ENCODE measurements at regions not wholly inside any gene's neighbourhood (a gene's known extent, or its start where the extent isn't known, plus 50 kb on each side); places are given as distances from the start of the nearest gene placed in this dataset.
"Not testable (repeated sequence)": the region's sequence is repeated elsewhere in the genome, so short reads cannot be mapped to it uniquely, and the experiment has no call there.

- Histone ChIP-seq H3K4me3 (ENCODE audit: low read length) (no peak overlapping the region), H3K36me3 (ENCODE audit: control insufficient read depth, insufficient read depth, low read length) (no peaks in the 10 kb centered on the region), H3K27me3 (ENCODE audit: control insufficient read depth, insufficient read depth, low read length) (no peaks in the 10 kb centered on the region), H3K27ac (ENCODE audit: low read length) (no peak overlapping the region), H3K9me3 (replicated peaks; ENCODE audit: control insufficient read depth, low read depth, low read length) (peaks cover 4% of the 10 kb centered on the region), H3K4me1 (ENCODE audit: control insufficient read depth, insufficient read depth, low read length) (no peaks in the 10 kb centered on the region)
- no peak for DNase-seq
- WGBS (ENCODE audit: insufficient coverage), result no CpG with 5 or more reads among the region's 4 CpGs
Measured at GRCh38 chr13:66237411-66238062, 992.6 kb downstream of the PCDH9 start.

GRCh38 chr13:66234159-66234558 is 996.0 kb downstream of the PCDH9 start:
- Histone ChIP-seq H3K9me3 (replicated peaks; ENCODE audit: control insufficient read depth, low read depth, low read length) (peaks cover 4% of the 10 kb centered on the region), H3K27me3 (ENCODE audit: control insufficient read depth, insufficient read depth, low read length) (no peaks in the 10 kb centered on the region), H3K36me3 (ENCODE audit: control insufficient read depth, insufficient read depth, low read length) (no peaks in the 10 kb centered on the region), H3K27ac (ENCODE audit: low read length) (no peak overlapping the region), H3K4me3 (ENCODE audit: low read length) (no peak overlapping the region), H3K4me1 (ENCODE audit: control insufficient read depth, insufficient read depth, low read length) (no peaks in the 10 kb centered on the region)
- no peak for DNase-seq
- WGBS (ENCODE audit: insufficient coverage), result 83% methylated on average over 1 of the region's 1 CpG

GRCh38 chr13:66231958-66232357 is 998.2 kb downstream of the PCDH9 start:
- WGBS (ENCODE audit: insufficient coverage), result no CpG with 5 or more reads among the region's 6 CpGs
- not testable (repeated sequence) for H3K27ac ChIP-seq (ENCODE audit: low read length); H3K4me1 ChIP-seq (ENCODE audit: control insufficient read depth, insufficient read depth, low read length)

DNA sequence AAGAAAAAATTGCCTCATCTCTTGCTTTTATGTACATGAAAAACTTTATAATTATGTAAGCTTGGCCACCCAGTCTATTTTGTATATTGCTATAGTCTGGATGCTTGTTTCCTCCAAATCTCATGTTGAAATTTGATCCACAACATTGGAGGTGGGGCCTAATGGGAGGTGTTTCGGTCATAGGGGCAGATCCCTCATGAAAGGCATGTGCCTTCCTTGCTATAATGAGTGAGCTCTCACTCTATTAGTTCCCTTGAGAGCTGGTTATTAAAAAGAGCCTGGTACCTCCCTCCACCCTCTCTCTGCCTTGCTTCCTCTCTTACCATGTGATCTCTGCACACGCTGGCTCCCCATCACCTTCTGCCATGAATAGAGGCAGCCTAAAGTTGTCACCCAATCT is 1005.1 kb downstream of the PCDH9 start:
- H3K9me3 ChIP-seq (replicated peaks; ENCODE audit: control insufficient read depth, low read depth, low read length), result no peaks in the 10 kb centered on the region
- DNase-seq, result no peak
- H3K36me3 ChIP-seq (ENCODE audit: control insufficient read depth, insufficient read depth, low read length), result no peaks in the 10 kb centered on the region
- no peak overlapping the region for H3K4me3 ChIP-seq (ENCODE audit: low read length)
- no peaks in the 10 kb centered on the region for H3K27me3 ChIP-seq (ENCODE audit: control insufficient read depth, insufficient read depth, low read length)
- H3K27ac ChIP-seq (ENCODE audit: low read length), result no peak overlapping the region
- no peaks in the 10 kb centered on the region for H3K4me1 ChIP-seq (ENCODE audit: control insufficient read depth, insufficient read depth, low read length)
- WGBS (ENCODE audit: insufficient coverage), result 50% methylated on average over 1 of the region's 2 CpGs

More at GRCh38 chr13:66231958-66232357, 998.2 kb downstream of the PCDH9 start:
- H3K36me3 ChIP-seq (ENCODE audit: control insufficient read depth, insufficient read depth, low read length); H3K4me3 ChIP-seq (ENCODE audit: low read length); H3K9me3 ChIP-seq (replicated peaks; ENCODE audit: control insufficient read depth, low read depth, low read length); H3K27me3 ChIP-seq (ENCODE audit: control insufficient read depth, insufficient read depth, low read length); DNase-seq: not testable (repeated sequence)

- H3K4me1 ChIP-seq (ENCODE audit: control insufficient read depth, insufficient read depth, low read length), result no peaks in the 10 kb centered on the region
- no peaks in the 10 kb centered on the region for H3K36me3 ChIP-seq (ENCODE audit: control insufficient read depth, insufficient read depth, low read length)
- H3K27me3 ChIP-seq (ENCODE audit: control insufficient read depth, insufficient read depth, low read length), result no peaks in the 10 kb centered on the region
- no peak overlapping the region for H3K4me3 ChIP-seq (ENCODE audit: low read length)
- H3K27ac ChIP-seq (ENCODE audit: low read length), result no peak overlapping the region
- WGBS (ENCODE audit: insufficient coverage), result no CpG with 5 or more reads among the region's 2 CpGs
- no peak for DNase-seq
- no peaks in the 10 kb centered on the region for H3K9me3 ChIP-seq (replicated peaks; ENCODE audit: control insufficient read depth, low read depth, low read length)
Measured at GRCh38 chr13:66224663-66225062, 1005.5 kb downstream of the PCDH9 start.

- H3K4me1 ChIP-seq (ENCODE audit: control insufficient read depth, insufficient read depth, low read length), result no peaks in the 10 kb centered on the region
- H3K9me3 ChIP-seq (replicated peaks; ENCODE audit: control insufficient read depth, low read depth, low read length), result no peaks in the 10 kb centered on the region
- DNase-seq, result no peak
- WGBS (ENCODE audit: insufficient coverage), result no CpG with 5 or more reads among the region's 4 CpGs
- no peak overlapping the region for H3K27ac ChIP-seq (ENCODE audit: low read length)
- no peak overlapping the region for H3K4me3 ChIP-seq (ENCODE audit: low read length)
- no peaks in the 10 kb centered on the region for H3K36me3 ChIP-seq (ENCODE audit: control insufficient read depth, insufficient read depth, low read length)
- no peaks in the 10 kb centered on the region for H3K27me3 ChIP-seq (ENCODE audit: control insufficient read depth, insufficient read depth, low read length)
Measured at GRCh38 chr13:66222926-66223325, 1007.2 kb downstream of the PCDH9 start.

DNA sequence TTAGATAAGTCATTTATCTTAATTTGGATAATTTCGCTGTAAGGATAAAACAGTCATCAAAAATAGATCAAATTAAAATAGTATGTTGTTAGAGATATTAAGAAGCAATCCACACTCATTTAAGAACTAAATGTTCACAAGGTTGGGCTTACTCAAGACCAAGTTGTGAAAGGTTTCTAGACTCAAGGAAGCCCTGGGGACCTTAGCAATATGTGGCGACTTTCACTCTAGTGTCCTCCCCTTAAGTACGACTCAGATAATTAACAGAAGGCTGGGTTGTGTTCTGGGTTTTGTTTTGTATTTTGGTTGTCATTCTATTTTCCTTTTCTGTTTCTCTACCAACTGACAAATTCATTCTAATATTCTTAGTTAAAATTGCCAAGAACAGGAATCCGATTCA is 1008.0 kb downstream of the PCDH9 start:
- no peaks in the 10 kb centered on the region for H3K4me1 ChIP-seq (ENCODE audit: control insufficient read depth, insufficient read depth, low read length)
- no CpG with 5 or more reads among the region's 4 CpGs for WGBS (ENCODE audit: insufficient coverage)
- no peaks in the 10 kb centered on the region for H3K9me3 ChIP-seq (replicated peaks; ENCODE audit: control insufficient read depth, low read depth, low read length)
- H3K36me3 ChIP-seq (ENCODE audit: control insufficient read depth, insufficient read depth, low read length), result no peaks in the 10 kb centered on the region
- no peaks in the 10 kb centered on the region for H3K27me3 ChIP-seq (ENCODE audit: control insufficient read depth, insufficient read depth, low read length)
- DNase-seq, result no peak
- no peak overlapping the region for H3K4me3 ChIP-seq (ENCODE audit: low read length)
- no peak overlapping the region for H3K27ac ChIP-seq (ENCODE audit: low read length)

GRCh38 chr13:66219506-66219905 is 1010.6 kb downstream of the PCDH9 start:
- no CpG with 5 or more reads among the region's 1 CpG for WGBS (ENCODE audit: insufficient coverage)
- no peaks in the 10 kb centered on the region for H3K4me1 ChIP-seq (ENCODE audit: control insufficient read depth, insufficient read depth, low read length)

DNA sequence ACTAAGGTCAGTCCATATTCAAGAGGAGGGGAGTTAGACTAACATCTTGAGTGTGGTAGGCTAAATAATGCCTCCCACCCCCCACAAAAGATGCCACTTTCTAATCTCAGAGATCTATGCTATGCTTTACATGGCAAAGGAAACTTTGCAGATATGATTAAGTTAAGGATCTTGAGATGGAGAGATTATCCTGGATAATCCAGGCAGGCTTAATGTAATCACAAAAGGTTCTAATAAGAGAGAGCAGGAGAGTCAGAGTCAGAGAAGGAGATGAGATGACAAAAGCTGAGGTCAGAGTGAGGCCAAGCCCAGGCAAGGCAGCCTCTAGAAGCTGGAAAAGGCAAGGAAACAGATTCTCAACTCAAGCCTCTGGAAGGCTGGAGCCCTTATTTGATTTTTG is 1011.6 kb downstream of the PCDH9 start:
- H3K4me3 ChIP-seq (ENCODE audit: low read length), result no peak overlapping the region
- H3K9me3 ChIP-seq (replicated peaks; ENCODE audit: control insufficient read depth, low read depth, low read length), result no peaks in the 10 kb centered on the region
- H3K36me3 ChIP-seq (ENCODE audit: control insufficient read depth, insufficient read depth, low read length), result no peaks in the 10 kb centered on the region
- H3K27me3 ChIP-seq (ENCODE audit: control insufficient read depth, insufficient read depth, low read length), result no peaks in the 10 kb centered on the region
- no peaks in the 10 kb centered on the region for H3K4me1 ChIP-seq (ENCODE audit: control insufficient read depth, insufficient read depth, low read length)
- DNase-seq, result no peak
- no peak overlapping the region for H3K27ac ChIP-seq (ENCODE audit: low read length)

More at GRCh38 chr13:66219506-66219905, 1010.6 kb downstream of the PCDH9 start:
- Histone ChIP-seq H3K4me3 (ENCODE audit: low read length) (no peak overlapping the region), H3K27ac (ENCODE audit: low read length) (no peak overlapping the region), H3K36me3 (ENCODE audit: control insufficient read depth, insufficient read depth, low read length) (no peaks in the 10 kb centered on the region), H3K9me3 (replicated peaks; ENCODE audit: control insufficient read depth, low read depth, low read length) (no peaks in the 10 kb centered on the region), H3K27me3 (ENCODE audit: control insufficient read depth, insufficient read depth, low read length) (no peaks in the 10 kb centered on the region)
- DNase-seq, result no peak

DNA sequence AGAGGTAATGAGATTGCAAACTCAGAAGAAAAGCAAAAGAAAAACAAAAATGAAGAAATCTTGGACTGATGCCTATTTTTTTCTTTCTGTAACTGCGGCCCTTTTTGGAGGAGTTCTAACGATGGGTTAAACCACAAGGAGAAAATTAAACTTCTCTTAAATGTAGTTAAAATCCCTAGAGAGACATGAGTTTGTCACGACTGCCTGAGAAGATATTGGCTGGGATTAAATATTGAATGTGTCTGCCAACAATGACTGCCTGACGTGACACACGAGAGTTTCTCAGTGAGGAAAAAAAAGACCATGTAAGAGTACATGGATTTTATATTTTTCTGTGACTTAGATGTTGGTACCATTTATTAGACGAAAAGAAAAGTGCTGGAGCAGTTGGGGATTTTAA is 1013.4 kb downstream of the PCDH9 start:
- DNase-seq, result peak; percentile 74
- Histone ChIP-seq H3K4me1 (ENCODE audit: control insufficient read depth, insufficient read depth, low read length) (no peaks in the 10 kb centered on the region), H3K27ac (ENCODE audit: low read length) (no peak overlapping the region), H3K4me3 (ENCODE audit: low read length) (no peak overlapping the region), H3K27me3 (ENCODE audit: control insufficient read depth, insufficient read depth, low read length) (no peaks in the 10 kb centered on the region), H3K36me3 (ENCODE audit: control insufficient read depth, insufficient read depth, low read length) (no peaks in the 10 kb centered on the region), H3K9me3 (replicated peaks; ENCODE audit: control insufficient read depth, low read depth, low read length) (no peaks in the 10 kb centered on the region)
- WGBS (ENCODE audit: insufficient coverage), result 27% methylated on average over 3 of the region's 6 CpGs

DNA sequence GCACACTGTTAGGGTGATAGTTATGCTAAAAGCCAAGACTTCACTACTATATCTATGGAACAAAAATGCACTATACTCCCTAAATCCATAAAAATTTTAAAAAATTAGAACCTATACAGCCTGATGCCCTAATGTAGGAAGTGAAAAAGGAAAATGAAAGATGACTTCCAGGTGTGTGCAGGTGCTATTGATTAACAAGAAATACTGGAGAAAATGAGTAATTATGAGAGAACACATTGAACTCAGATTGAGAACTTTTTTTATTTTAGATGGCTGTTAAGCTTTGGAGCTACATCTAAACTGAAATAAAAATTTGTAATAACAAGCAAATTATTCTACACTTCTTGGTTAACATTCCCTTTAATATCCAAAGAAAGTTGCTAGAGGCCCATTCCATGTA is 1015.7 kb downstream of the PCDH9 start:
- Histone ChIP-seq H3K36me3 (ENCODE audit: control insufficient read depth, insufficient read depth, low read length) (no peaks in the 10 kb centered on the region), H3K4me3 (ENCODE audit: low read length) (no peak overlapping the region), H3K9me3 (replicated peaks; ENCODE audit: control insufficient read depth, low read depth, low read length) (no peaks in the 10 kb centered on the region), H3K4me1 (ENCODE audit: control insufficient read depth, insufficient read depth, low read length) (no peaks in the 10 kb centered on the region), H3K27ac (ENCODE audit: low read length) (no peak overlapping the region), H3K27me3 (ENCODE audit: control insufficient read depth, insufficient read depth, low read length) (no peaks in the 10 kb centered on the region)
- no peak for DNase-seq
